A549 (cell line): ENCODE measurements at regions not wholly inside any gene's neighbourhood (a gene's known extent, or its start where the extent isn't known, plus 50 kb on each side); places are given as distances from the start of the nearest gene placed in this dataset.

Experiments
- ATAC-seq, 2 experiments: fragments of 200-7000 bp in 1 of 2; fragments of >200 bp in 1 of 2; cut with Nextera tagmentation in 1 of 2; cut with Tn5 transposase in 1 of 2; 3 replicates each; pipeline versions ENCODE4 v1.8.0 to v1.9.1; 2018 to 2020; ENCODE audit warnings: mild to moderate bottlenecking in 1 of 2, moderate library complexity in 1 of 2
- CTCF ChIA-PET: fragments of 300-600 bp; sonication (Branson Sonifier 250); formaldehyde crosslinking; extraction: SDS; loops from one replicate; lab custom pipeline; 2021; ENCODE audit warnings: antibody characterized with exemption, inconsistent platforms; lab: Yijun Ruan, JAX
- POLR2A ChIA-PET: fragments of 350-600 bp; formaldehyde crosslinking; extraction: SDS; loops from one replicate; lab custom pipeline; 2021; ENCODE audit warnings: antibody characterized with exemption, inconsistent platforms; lab: Yijun Ruan, JAX
- DNase-seq, 2 experiments: peaks; one replicate each; pipeline versions ENCODE4 v3.0.0 to v3.0.0-alpha.2; 2011 to 2016; ENCODE audit warnings: low read depth in 1 of 2, low spot score in 1 of 2
- FAIRE-seq: peaks from 2 replicates; lab custom pipeline; 2011; peaks lifted over from hg19 to GRCh38; lab: Jason Lieb, UNC
- H3K27ac ChIP-seq, 2 experiments: fragments of >200 bp; sonication (Bioruptor Twin); formaldehyde crosslinking; 3 replicates each; pipeline ENCODE4 v1.5.1; 2016 to 2017
- H3K4me1 ChIP-seq: fragments of >200 bp; sonication (Bioruptor Twin); formaldehyde crosslinking; 3 replicates; pipeline ENCODE4 v1.6.1; 2016
- H3K4me2 ChIP-seq: fragments of >200 bp; sonication (Bioruptor Twin); formaldehyde crosslinking; 3 replicates; pipeline ENCODE4 v1.6.1; 2016
- H3K4me3 ChIP-seq: fragments of >200 bp; sonication (Bioruptor Twin); formaldehyde crosslinking; 3 replicates; pipeline ENCODE4 v1.5.1; 2016
- H3K9me3 ChIP-seq: fragments of >200 bp; sonication (Bioruptor Twin); formaldehyde crosslinking; 3 replicates; pipeline ENCODE4 v1.6.1; 2016
- ATOH8 ChIP-seq: fragments of 250-450 bp; sonication (Bioruptor Pico); IDR thresholded peaks from 2 replicates; pipeline ENCODE4 v1.5.0; 2020; ENCODE audit warnings: low read depth, mild to moderate bottlenecking, moderate library complexity
- CBX8 ChIP-seq: fragments of 200-600 bp; sonication (generic); IDR thresholded peaks from 2 replicates; pipeline ENCODE4 v1.6.1; 2016
- E2F6 ChIP-seq: IDR thresholded peaks from 2 replicates; pipeline ENCODE4 v1.6.1; 2012; ENCODE audit warnings: low read depth, borderline replicate concordance
- EHF ChIP-seq: fragments of 250-450 bp; sonication (Bioruptor Pico); IDR thresholded peaks from 2 replicates; pipeline ENCODE4 v1.5.0; 2020; ENCODE audit warnings: mild to moderate bottlenecking
- ESRRA ChIP-seq: fragments of 150-350 bp; IDR thresholded peaks from 2 replicates; pipeline ENCODE4 v1.6.1; 2014; ENCODE audit warnings: mild to moderate bottlenecking, low read length, borderline replicate concordance
- FOSB ChIP-seq: fragments of 250-450 bp; sonication (Bioruptor Pico); IDR thresholded peaks from 2 replicates; pipeline ENCODE4 v1.5.0; 2020; ENCODE audit warnings: mild to moderate bottlenecking, moderate library complexity
- GATA3 ChIP-seq: IDR thresholded peaks from 2 replicates; pipeline ENCODE4 v1.6.1; 2012; ENCODE audit warnings: borderline replicate concordance
- HEYL ChIP-seq: fragments of 250-450 bp; sonication (Bioruptor Pico); IDR thresholded peaks from 2 replicates; pipeline ENCODE4 v1.8.0; 2021; ENCODE audit warnings: mild to moderate bottlenecking, moderate library complexity
- HMGXB4 ChIP-seq: fragments of 250-450 bp; sonication (Bioruptor Pico); IDR thresholded peaks from 2 replicates; pipeline ENCODE4 v1.5.0; 2021; ENCODE audit warnings: mild to moderate bottlenecking, moderate library complexity, borderline replicate concordance
- MAX ChIP-seq: IDR thresholded peaks from 2 replicates; pipeline ENCODE4 v1.6.1; 2012
- MYC ChIP-seq: IDR thresholded peaks from 2 replicates; pipeline ENCODE4 v1.6.1; 2012; ENCODE audit warnings: mild to moderate bottlenecking, inconsistent platforms, low read length, improper control_type of control experiment, borderline replicate concordance
- NPAS2 ChIP-seq: fragments of 250-450 bp; sonication (Bioruptor Pico); IDR thresholded peaks from 2 replicates; pipeline ENCODE4 v1.8.0; 2022; ENCODE audit warnings: mild to moderate bottlenecking, moderate library complexity, borderline replicate concordance
- PBX3 ChIP-seq: IDR thresholded peaks from 2 replicates; pipeline ENCODE4 v1.6.1; 2012
- POLR2AphosphoS2 ChIP-seq: conservative IDR thresholded peaks from 2 replicates; pipeline ENCODE4 v1.6.1; 2012; ENCODE audit warnings: low read length, improper control_type of control experiment, inconsistent platforms
- RAD21 ChIP-seq, 2 experiments: fragments of >200 bp in 1 of 2; sonication (Bioruptor Twin) in 1 of 2; formaldehyde crosslinking in 1 of 2; IDR thresholded peaks in 1 of 2; conservative IDR thresholded peaks in 1 of 2; 2 replicates in 1 of 2; 3 replicates in 1 of 2; pipeline ENCODE4 v1.6.1; 2012 to 2018; ENCODE audit warnings: inconsistent platforms in 1 of 2
- RARB ChIP-seq: fragments of 250-450 bp; sonication (Bioruptor Pico); IDR thresholded peaks from 2 replicates; pipeline ENCODE4 v1.8.0; 2021; ENCODE audit warnings: mild to moderate bottlenecking, moderate library complexity
- RCOR1 ChIP-seq: fragments of 150-350 bp; IDR thresholded peaks from 2 replicates; pipeline ENCODE4 v1.6.1; 2014; ENCODE audit warnings: antibody characterized with exemption, low read length, low read depth
- REST ChIP-seq: fragments of 200-600 bp; sonication (generic); IDR thresholded peaks from 2 replicates; pipeline ENCODE4 v1.6.1; 2016; ENCODE audit warnings: antibody characterized with exemption, mild to moderate bottlenecking, moderate library complexity
- RFX5 ChIP-seq: fragments of 450-650 bp; IDR thresholded peaks from 2 replicates; pipeline ENCODE4 v1.7.1; 2014; ENCODE audit warnings: antibody characterized with exemption, mild to moderate bottlenecking, moderate library complexity
- SREBF2 ChIP-seq: fragments of 450-650 bp; IDR thresholded peaks from 2 replicates; pipeline ENCODE4 v1.6.1; 2014; ENCODE audit warnings: mild to moderate bottlenecking, moderate library complexity
- USF2 ChIP-seq: fragments of 450-650 bp; IDR thresholded peaks from 2 replicates; pipeline ENCODE4 v1.6.1; 2014; ENCODE audit warnings: antibody characterized with exemption
- ZSCAN20 ChIP-seq: fragments of 250-450 bp; sonication (Bioruptor Pico); IDR thresholded peaks from 2 replicates; pipeline ENCODE4 v1.8.0; 2022; ENCODE audit warnings: mild to moderate bottlenecking, moderate library complexity
- WGBS: methylation state at CpG from one replicate; pipeline ENCODE4 v1.1.6; 2017; ENCODE audit errors: missing lambda C conversion rate; 5-methylcytosine and 5-hydroxymethylcytosine counted together

- no peak for FAIRE-seq
- CTCF ChIA-PET = no interaction called here
- H3K27ac ChIP-seq = no peak overlapping the region
These were observed 54.0 kb upstream of the C4orf54 start for GRCh38 chr4:99711657-99712056.

GRCh38 chr4:99710681-99711345 is 53.2 kb upstream of the C4orf54 start:
- Histone ChIP-seq H3K27ac (no peak overlapping the region), H3K4me2 (no peak overlapping the region), H3K9me3 (no peaks in the 10 kb centered on the region), H3K4me3 (no peak overlapping the region), H3K4me1 (peaks cover 4% of the 10 kb centered on the region; the same call in 1 of the 3 replicates)
- ChIA-PET CTCF (no interaction called here), POLR2A (interaction anchor here (0.6 kb wide), 1 partner anchor 44 kb away, joined by 4 read pairs; no protein-coding TSS in a partner anchor)
- WGBS = 14% methylated on average over 1 of the region's 1 CpG
- no peak for FAIRE-seq
- ATAC-seq = peak in 1 of 2 experiments; percentile 70; a peak in 2 of 6 replicates
- no peak for DNase-seq
- TF ChIP-seq ESRRA (no peak), POLR2AphosphoS2 (no peak), PBX3 (no peak), MYC (no peak), USF2 (no peak), RAD21 (conservative IDR thresholded peaks at IDR 0.05 in 1 of 2, IDR thresholded peaks at IDR 0.05 in 1 of 2) (no peak), HEYL (CRISPR knock-in tag) (no peak), RFX5 (no peak), RCOR1 (no peak), CBX8 (no peak), E2F6 (no peak), RARB (CRISPR knock-in tag) (no peak)

More at GRCh38 chr4:99711657-99712056, 54.0 kb upstream of the C4orf54 start:
- ATAC-seq (no peak), DNase-seq (no peak)
- H3K4me1 ChIP-seq = peaks cover 4% of the 10 kb centered on the region; the same call in 1 of the 3 replicates
- TF ChIP-seq MYC (no peak), NPAS2 (no peak), GATA3 (no peak), REST (no peak), ATOH8 (CRISPR knock-in tag) (no peak), ZSCAN20 (CRISPR knock-in tag) (no peak), HMGXB4 (CRISPR knock-in tag) (no peak), MAX (no peak), HEYL (CRISPR knock-in tag) (no peak), SREBF2 (no peak), FOSB (CRISPR knock-in tag) (no peak), EHF (CRISPR knock-in tag) (no peak)
- H3K9me3 ChIP-seq = no peaks in the 10 kb centered on the region
- no peak overlapping the region for H3K4me3 ChIP-seq
- H3K4me2 ChIP-seq = no peak overlapping the region
- 44% methylated on average over 2 of the region's 2 CpGs for WGBS
- POLR2A ChIA-PET = no interaction called here
